HepG2 (cell line): ENCODE measurements at regions not wholly inside any gene's neighbourhood (a gene's known extent, or its start where the extent isn't known, plus 50 kb on each side); places are given as distances from the start of the nearest gene placed in this dataset.

Source experiments
- ATAC-seq: fragments of 200-7000 bp; cut with Tn5 transposase; 3 replicates; pipeline ENCODE4 v1.9.1; 2020; ENCODE audit warnings: mild to moderate bottlenecking, moderate library complexity
- BruUV-seq: library from RNA; stranded (reverse); fragments of 400-500 nt; replicated peaks from 2 replicates; lab custom pipeline; 2021; lab: Mats Ljungman, UMichigan
- CTCF ChIA-PET: fragments of 300-600 bp; formaldehyde crosslinking; extraction: SDS; loops from one replicate; lab custom pipeline; 2021; ENCODE audit warnings: low total read pairs, inconsistent platforms, low intra/inter-chr PET ratio; lab: Yijun Ruan, JAX
- POLR2A ChIA-PET: fragments of 350-600 bp; sonication (Branson Sonifier 250); formaldehyde crosslinking; loops from one replicate; lab custom pipeline; 2020; ENCODE audit warnings: antibody characterized with exemption, inconsistent platforms; lab: Yijun Ruan, JAX
- DNase-seq: peaks from one replicate; pipeline ENCODE4 v3.0.0-alpha.2; 2015; ENCODE audit warnings: low spot score
- FAIRE-seq: peaks from 3 replicates; lab custom pipeline; 2011; peaks lifted over from hg19 to GRCh38; lab: Jason Lieb, UNC
- H2AFZ ChIP-seq: one replicate; pipeline ENCODE4 v1.6.1; 2011; ENCODE audit warnings: low read length, inconsistent platforms
- H3K27ac ChIP-seq: fragments of 300-600 bp; 3 replicates; pipeline ENCODE4 v1.8.0; 2011; ENCODE audit warnings: mixed run types, mild to moderate bottlenecking, mixed read lengths, low read length, inconsistent platforms; ENCODE audit not compliant: insufficient read depth; ENCODE audit errors: extremely low read length
- H3K27me3 ChIP-seq, 2 experiments: fragments of 200-600 bp in 1 of 2; 2 replicates in 1 of 2; 3 replicates in 1 of 2; pipeline versions ENCODE4 v1.6.0 to v1.8.0; 2011; ENCODE audit warnings: low read length in 2 of 2, mild to moderate bottlenecking in 2 of 2, moderate library complexity in 2 of 2, inconsistent platforms in 1 of 2; ENCODE audit not compliant: insufficient read depth in 2 of 2, control insufficient read depth in 1 of 2
- H3K36me3 ChIP-seq, 2 experiments: fragments of 200-600 bp in 1 of 2; replicated peaks in 1 of 2; 2 replicates in 1 of 2; 3 replicates in 1 of 2; pipeline versions ENCODE4 v1.5.1 to v1.8.0; 2011; ENCODE audit warnings: low read length in 2 of 2, inconsistent platforms in 1 of 2; ENCODE audit not compliant: insufficient read depth in 2 of 2, control insufficient read depth in 1 of 2
- H3K4me1 ChIP-seq: 2 replicates; pipeline ENCODE4 v1.5.1; 2012; ENCODE audit warnings: low read length, inconsistent platforms; ENCODE audit not compliant: insufficient read depth
- H3K4me2 ChIP-seq: 2 replicates; pipeline ENCODE4 v1.6.0; 2011; ENCODE audit warnings: low read depth, low read length, inconsistent platforms
- H3K4me3 ChIP-seq, 3 experiments: fragments of 200-600 bp in 1 of 3; sonication (generic), shearing (Covaris generic) in 1 of 3; replicated peaks in 1 of 3; 2 replicates each; pipeline ENCODE4 v1.5.1; 2011 to 2016; ENCODE audit warnings: low read length in 3 of 3, inconsistent platforms in 2 of 3, low read depth in 2 of 3, mild to moderate bottlenecking in 2 of 3, control low read depth in 1 of 3, mixed read lengths in 1 of 3; ENCODE audit not compliant: insufficient read depth in 1 of 3
- H3K79me2 ChIP-seq: one replicate; pipeline ENCODE4 v1.6.1; 2011; ENCODE audit warnings: low read length, inconsistent platforms; ENCODE audit not compliant: insufficient read depth
- H3K9ac ChIP-seq: 2 replicates; pipeline ENCODE4 v1.6.0; 2011; ENCODE audit warnings: mild to moderate bottlenecking, low read depth, low read length, inconsistent platforms; ENCODE audit not compliant: insufficient read depth
- H3K9me3 ChIP-seq: 2 replicates; pipeline ENCODE4 v1.5.1; 2012; ENCODE audit warnings: mild to moderate bottlenecking, low read length
- H4K20me1 ChIP-seq: 2 replicates; pipeline ENCODE4 v1.6.0; 2011; ENCODE audit warnings: inconsistent platforms, mild to moderate bottlenecking, low read length, moderate library complexity; ENCODE audit not compliant: insufficient read depth
- ATF1 ChIP-seq: IDR thresholded peaks from 2 replicates; pipeline ENCODE4 v1.6.1; 2016; ENCODE audit warnings: mild to moderate bottlenecking, control low read depth
- ATM ChIP-seq: fragments of 450-650 bp; IDR thresholded peaks from 2 replicates; pipeline ENCODE4 v1.7.1; 2017; ENCODE audit warnings: mild to moderate bottlenecking, borderline replicate concordance
- BRD4 ChIP-seq: sonication (generic); formaldehyde crosslinking; IDR thresholded peaks from 2 replicates; pipeline ENCODE4 v1.4.0; 2020; ENCODE audit warnings: missing genetic modification reagents
- GTF3A ChIP-seq: sonication (generic); formaldehyde crosslinking; conservative IDR thresholded peaks from 2 replicates; pipeline ENCODE4 v1.4.0; 2020; ENCODE audit warnings: mild to moderate bottlenecking, missing genetic modification reagents
- IKZF4 ChIP-seq: sonication (generic); formaldehyde crosslinking; IDR thresholded peaks from 2 replicates; pipeline ENCODE4 v1.5.1; 2020; ENCODE audit warnings: borderline replicate concordance, mild to moderate bottlenecking, low read depth, missing genetic modification reagents; ENCODE audit errors: not compliant biosample characterization
- NR1H2 ChIP-seq: sonication (generic); formaldehyde crosslinking; IDR thresholded peaks from 2 replicates; pipeline ENCODE4 v1.8.1; 2022; ENCODE audit warnings: low read depth, missing genetic modification reagents, borderline replicate concordance
- POLR2A ChIP-seq, 2 experiments: IDR thresholded peaks; 2 replicates each; pipeline ENCODE4 v1.6.1; 2011; ENCODE audit warnings: low read depth in 2 of 2, low read length in 2 of 2, mild to moderate bottlenecking in 1 of 2, moderate library complexity in 1 of 2; ENCODE audit not compliant: insufficient read depth in 1 of 2
- SIN3A ChIP-seq: IDR thresholded peaks from 2 replicates; pipeline ENCODE4 v1.6.1; 2011; ENCODE audit warnings: low read depth, mild to moderate bottlenecking, control low read depth, low read length, borderline replicate concordance
- ZNF230 ChIP-seq: sonication (generic); formaldehyde crosslinking; IDR thresholded peaks from 2 replicates; pipeline ENCODE4 v1.4.0; 2020; ENCODE audit warnings: mild to moderate bottlenecking, missing genetic modification reagents
- ZNF589 ChIP-seq: sonication (generic); formaldehyde crosslinking; conservative IDR thresholded peaks from 2 replicates; pipeline ENCODE4 v1.8.0; 2022; ENCODE audit warnings: mild to moderate bottlenecking, moderate library complexity, missing genetic modification reagents
- WGBS: methylation state at CpG from one replicate; pipeline ENCODE4 v1.1.6; 2017; ENCODE audit warnings: low lambda C conversion rate; 5-methylcytosine and 5-hydroxymethylcytosine counted together
- in situ Hi-C: cut with HindIII; loops from 2 replicates; pipeline ENCODE4 v1.10.0; 2017; ENCODE audit warnings: low pct_unique_long_range_greater_than_20kb; ENCODE audit not compliant: extremely low pct_ligation_motif_present
- intact Hi-C: fragments of 100-400 bp; cut with micrococcal nuclease; formaldehyde crosslinking; loops from one replicate; pipeline ENCODE4 v1.10.0; 2022; ENCODE audit not compliant: unreplicated experiment
- TF ChIP-seq, protein P1 (sequence below): sonication (generic); formaldehyde crosslinking; IDR thresholded peaks from 2 replicates; pipeline ENCODE4 v1.8.1; 2023; ENCODE audit warnings: mild to moderate bottlenecking, moderate library complexity, missing genetic modification reagents
- TF ChIP-seq, protein P2 (sequence below): sonication (generic); formaldehyde crosslinking; conservative IDR thresholded peaks from 2 replicates; pipeline ENCODE4 v1.4.0; 2020; ENCODE audit warnings: mild to moderate bottlenecking, missing genetic modification reagents, moderate library complexity
- TF ChIP-seq, protein P3 (sequence below): IDR thresholded peaks from 2 replicates; pipeline ENCODE4 v1.6.1; 2012; ENCODE audit warnings: low read length, improper control_type of control experiment

DNA sequence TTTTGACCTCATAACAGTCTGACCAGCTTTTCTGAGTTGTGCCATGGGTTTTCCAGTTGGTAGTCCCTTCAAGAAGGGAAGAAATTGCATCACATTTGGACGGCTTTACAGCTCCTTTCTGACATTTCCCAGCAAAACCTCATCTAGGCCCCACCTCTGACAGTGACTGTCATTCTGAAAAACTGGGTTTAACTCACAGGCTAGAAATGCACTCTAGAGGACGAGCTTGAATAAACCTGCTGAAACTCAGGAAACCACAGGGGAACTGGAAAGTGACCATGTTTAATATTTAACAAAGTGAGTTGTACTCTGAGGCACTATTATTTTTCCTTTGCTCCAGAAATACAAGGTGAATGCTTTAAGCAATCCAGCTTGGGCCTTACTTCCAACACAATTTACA, 434.3 kb upstream of the RASGEF1B start:
- H3K9ac ChIP-seq: no peak overlapping the region
- H2AFZ ChIP-seq: no peak overlapping the region
- no peaks in the 10 kb centered on the region for H3K79me2 ChIP-seq
- no peaks in the 10 kb centered on the region for H3K4me1 ChIP-seq
- no peaks in the 10 kb centered on the region for H3K27me3 ChIP-seq
- no peak overlapping the region for H3K4me3 ChIP-seq
- no peak for TF ChIP-seq GTF3A
- TF ChIP-seq BRD4 (CRISPR knock-in tag): no peak
- TF ChIP-seq ZNF589 (CRISPR knock-in tag): no peak
- no peak for TF ChIP-seq ZNF230
- no peak for TF ChIP-seq POLR2A (IDR thresholded peaks at IDR 0.05; ENCODE audit: insufficient read depth in 1 of 2, low read depth in 2 of 2, low read length in 2 of 2)
- TF ChIP-seq IKZF4 (CRISPR knock-in tag): no peak
- TF ChIP-seq, protein P1, sequence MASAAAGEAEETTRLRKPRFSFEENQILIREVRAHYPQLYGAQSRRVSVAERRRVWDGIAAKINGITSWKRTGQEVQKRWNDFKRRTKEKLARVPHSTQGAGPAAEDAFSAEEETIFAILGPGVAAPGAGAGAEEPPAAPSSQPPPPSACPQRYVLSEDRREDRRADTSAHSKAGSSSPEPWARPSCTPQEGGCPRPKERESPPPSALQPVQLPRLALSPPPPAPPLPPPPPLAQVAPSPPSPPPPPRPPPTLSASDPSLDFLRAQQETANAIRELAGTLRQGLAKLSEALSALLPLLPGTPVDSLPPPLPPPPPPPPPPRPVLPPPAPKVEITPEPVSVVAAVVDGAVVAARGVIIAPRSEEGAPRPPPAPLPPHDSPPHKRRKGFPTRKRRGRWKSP (CRISPR knock-in tag): no peak
- no peak for TF ChIP-seq NR1H2
- TF ChIP-seq, protein P2, sequence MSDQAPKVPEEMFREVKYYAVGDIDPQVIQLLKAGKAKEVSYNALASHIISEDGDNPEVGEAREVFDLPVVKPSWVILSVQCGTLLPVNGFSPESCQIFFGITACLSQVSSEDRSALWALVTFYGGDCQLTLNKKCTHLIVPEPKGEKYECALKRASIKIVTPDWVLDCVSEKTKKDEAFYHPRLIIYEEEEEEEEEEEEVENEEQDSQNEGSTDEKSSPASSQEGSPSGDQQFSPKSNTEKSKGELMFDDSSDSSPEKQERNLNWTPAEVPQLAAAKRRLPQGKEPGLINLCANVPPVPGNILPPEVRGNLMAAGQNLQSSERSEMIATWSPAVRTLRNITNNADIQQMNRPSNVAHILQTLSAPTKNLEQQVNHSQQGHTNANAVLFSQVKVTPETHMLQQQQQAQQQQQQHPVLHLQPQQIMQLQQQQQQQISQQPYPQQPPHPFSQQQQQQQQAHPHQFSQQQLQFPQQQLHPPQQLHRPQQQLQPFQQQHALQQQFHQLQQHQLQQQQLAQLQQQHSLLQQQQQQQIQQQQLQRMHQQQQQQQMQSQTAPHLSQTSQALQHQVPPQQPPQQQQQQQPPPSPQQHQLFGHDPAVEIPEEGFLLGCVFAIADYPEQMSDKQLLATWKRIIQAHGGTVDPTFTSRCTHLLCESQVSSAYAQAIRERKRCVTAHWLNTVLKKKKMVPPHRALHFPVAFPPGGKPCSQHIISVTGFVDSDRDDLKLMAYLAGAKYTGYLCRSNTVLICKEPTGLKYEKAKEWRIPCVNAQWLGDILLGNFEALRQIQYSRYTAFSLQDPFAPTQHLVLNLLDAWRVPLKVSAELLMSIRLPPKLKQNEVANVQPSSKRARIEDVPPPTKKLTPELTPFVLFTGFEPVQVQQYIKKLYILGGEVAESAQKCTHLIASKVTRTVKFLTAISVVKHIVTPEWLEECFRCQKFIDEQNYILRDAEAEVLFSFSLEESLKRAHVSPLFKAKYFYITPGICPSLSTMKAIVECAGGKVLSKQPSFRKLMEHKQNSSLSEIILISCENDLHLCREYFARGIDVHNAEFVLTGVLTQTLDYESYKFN (CRISPR knock-in tag): no peak
- TF ChIP-seq, protein P3, sequence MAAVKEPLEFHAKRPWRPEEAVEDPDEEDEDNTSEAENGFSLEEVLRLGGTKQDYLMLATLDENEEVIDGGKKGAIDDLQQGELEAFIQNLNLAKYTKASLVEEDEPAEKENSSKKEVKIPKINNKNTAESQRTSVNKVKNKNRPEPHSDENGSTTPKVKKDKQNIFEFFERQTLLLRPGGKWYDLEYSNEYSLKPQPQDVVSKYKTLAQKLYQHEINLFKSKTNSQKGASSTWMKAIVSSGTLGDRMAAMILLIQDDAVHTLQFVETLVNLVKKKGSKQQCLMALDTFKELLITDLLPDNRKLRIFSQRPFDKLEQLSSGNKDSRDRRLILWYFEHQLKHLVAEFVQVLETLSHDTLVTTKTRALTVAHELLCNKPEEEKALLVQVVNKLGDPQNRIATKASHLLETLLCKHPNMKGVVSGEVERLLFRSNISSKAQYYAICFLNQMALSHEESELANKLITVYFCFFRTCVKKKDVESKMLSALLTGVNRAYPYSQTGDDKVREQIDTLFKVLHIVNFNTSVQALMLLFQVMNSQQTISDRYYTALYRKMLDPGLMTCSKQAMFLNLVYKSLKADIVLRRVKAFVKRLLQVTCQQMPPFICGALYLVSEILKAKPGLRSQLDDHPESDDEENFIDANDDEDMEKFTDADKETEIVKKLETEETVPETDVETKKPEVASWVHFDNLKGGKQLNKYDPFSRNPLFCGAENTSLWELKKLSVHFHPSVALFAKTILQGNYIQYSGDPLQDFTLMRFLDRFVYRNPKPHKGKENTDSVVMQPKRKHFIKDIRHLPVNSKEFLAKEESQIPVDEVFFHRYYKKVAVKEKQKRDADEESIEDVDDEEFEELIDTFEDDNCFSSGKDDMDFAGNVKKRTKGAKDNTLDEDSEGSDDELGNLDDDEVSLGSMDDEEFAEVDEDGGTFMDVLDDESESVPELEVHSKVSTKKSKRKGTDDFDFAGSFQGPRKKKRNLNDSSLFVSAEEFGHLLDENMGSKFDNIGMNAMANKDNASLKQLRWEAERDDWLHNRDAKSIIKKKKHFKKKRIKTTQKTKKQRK: no peak
- no peak for TF ChIP-seq ATF1 (CRISPR knock-in tag)
- no peak for TF ChIP-seq ATM
- no peak for TF ChIP-seq SIN3A
- DNase-seq (peak; percentile 4), ATAC-seq (peak; percentile 75), FAIRE-seq (no peak)
- CTCF ChIA-PET: no interaction called here
- no TSS peak for BruUV-seq
- H3K9me3 ChIP-seq: no peaks in the 10 kb centered on the region
- intact Hi-C loops (no loop called here), in situ Hi-C loops (no loop called here)
- no peaks in the 10 kb centered on the region for H3K36me3 ChIP-seq
- POLR2A ChIA-PET: no interaction called here
- H3K4me2 ChIP-seq: no peak overlapping the region
- no peaks in the 10 kb centered on the region for H4K20me1 ChIP-seq
- 3% methylated on average over 2 of the region's 2 CpGs for WGBS
- no peak overlapping the region for H3K27ac ChIP-seq
